ENCODE measurements at regions not wholly inside any gene's neighbourhood (a gene's known extent, or its start where the extent isn't known, plus 50 kb on each side); places are given as distances from the start of the nearest gene placed in this dataset.

- Histone ChIP-seq H4K20me1 (ENCODE audit: insufficient read depth, poor library complexity, severe bottlenecking) (no peaks in the 10 kb centered on the region), H3K4me1 (ENCODE audit: insufficient read depth) (no peaks in the 10 kb centered on the region), H3K27ac (no peak overlapping the region), H3K9me3 (ENCODE audit: low read depth) (no peaks in the 10 kb centered on the region), H3K4me2 (no peak overlapping the region), H3K79me2 (no peaks in the 10 kb centered on the region), H3K9me2 (replicated peaks; ENCODE audit: insufficient read depth) (no peaks in the 10 kb centered on the region), H2AFZ (no peak overlapping the region), H3K27me3 (no peaks in the 10 kb centered on the region), H3K36me3 (replicated peaks; ENCODE audit: insufficient read depth, low read depth) (no peaks in the 10 kb centered on the region), H3K4me3 (no peak overlapping the region)
- 86% methylated on average over 4 of the region's 4 CpGs for WGBS (ENCODE audit: low lambda C conversion rate, missing lambda C conversion rate)
- TF ChIP-seq EZH2phosphoT487 (IDR thresholded peaks at IDR 0.05; ENCODE audit: low read depth, severe bottlenecking, unreplicated experiment) (no peak), CTCF (IDR thresholded peaks at IDR 0.05; ENCODE audit: poor library complexity) (no peak), EZH2 (IDR thresholded peaks at IDR 0.05; ENCODE audit: borderline replicate concordance) (no peak)
- no peak for DNase-seq (ENCODE audit: low spot score)
These were observed 75.5 kb upstream of the CCDC68 start for GRCh38 chr18:55034742-55035141.

GRCh38 chr18:55031979-55032378 is 72.7 kb upstream of the CCDC68 start:
- no peak for DNase-seq (ENCODE audit: low spot score)
- no peaks in the 10 kb centered on the region for H4K20me1 ChIP-seq (ENCODE audit: insufficient read depth, poor library complexity, severe bottlenecking)
- no peaks in the 10 kb centered on the region for H3K9me3 ChIP-seq (ENCODE audit: low read depth)
- no peak overlapping the region for H2AFZ ChIP-seq
- H3K4me1 ChIP-seq (ENCODE audit: insufficient read depth): no peaks in the 10 kb centered on the region
- no peaks in the 10 kb centered on the region for H3K9me2 ChIP-seq (replicated peaks; ENCODE audit: insufficient read depth)
- 79% methylated on average over 5 of the region's 5 CpGs for WGBS (ENCODE audit: low lambda C conversion rate, missing lambda C conversion rate)
- no peaks in the 10 kb centered on the region for H3K27me3 ChIP-seq
- H3K27ac ChIP-seq: no peak overlapping the region
- H3K4me2 ChIP-seq: no peak overlapping the region
- no peaks in the 10 kb centered on the region for H3K79me2 ChIP-seq
- no peak for TF ChIP-seq EZH2 (IDR thresholded peaks at IDR 0.05; ENCODE audit: borderline replicate concordance)
- no peak for TF ChIP-seq EZH2phosphoT487 (IDR thresholded peaks at IDR 0.05; ENCODE audit: low read depth, severe bottlenecking, unreplicated experiment)
- no peak for TF ChIP-seq CTCF (IDR thresholded peaks at IDR 0.05; ENCODE audit: poor library complexity)
- H3K4me3 ChIP-seq: no peak overlapping the region
- H3K36me3 ChIP-seq (replicated peaks; ENCODE audit: insufficient read depth, low read depth): no peaks in the 10 kb centered on the region

- no peak overlapping the region for H2AFZ ChIP-seq
- no peaks in the 10 kb centered on the region for H3K9me3 ChIP-seq (ENCODE audit: low read depth)
- TF ChIP-seq EZH2phosphoT487 (IDR thresholded peaks at IDR 0.05; ENCODE audit: low read depth, severe bottlenecking, unreplicated experiment): no peak
- TF ChIP-seq EZH2 (IDR thresholded peaks at IDR 0.05; ENCODE audit: borderline replicate concordance): no peak
- no peak for TF ChIP-seq CTCF (IDR thresholded peaks at IDR 0.05; ENCODE audit: poor library complexity)
- H3K4me1 ChIP-seq (ENCODE audit: insufficient read depth): no peaks in the 10 kb centered on the region
- H3K9me2 ChIP-seq (replicated peaks; ENCODE audit: insufficient read depth): no peaks in the 10 kb centered on the region
- H3K79me2 ChIP-seq: no peaks in the 10 kb centered on the region
- no peak for DNase-seq (ENCODE audit: low spot score)
- 93% methylated on average over 3 of the region's 3 CpGs for WGBS (ENCODE audit: low lambda C conversion rate, missing lambda C conversion rate)
- H3K27me3 ChIP-seq: no peaks in the 10 kb centered on the region
- no peaks in the 10 kb centered on the region for H3K36me3 ChIP-seq (replicated peaks; ENCODE audit: insufficient read depth, low read depth)
- H3K4me2 ChIP-seq: no peak overlapping the region
- H3K27ac ChIP-seq: no peak overlapping the region
- no peaks in the 10 kb centered on the region for H4K20me1 ChIP-seq (ENCODE audit: insufficient read depth, poor library complexity, severe bottlenecking)
- H3K4me3 ChIP-seq: no peak overlapping the region
These were observed 72.3 kb upstream of the CCDC68 start for GRCh38 chr18:55031576-55031975.

- Histone ChIP-seq H3K4me3 (no peak overlapping the region), H3K27ac (no peak overlapping the region), H3K79me2 (no peaks in the 10 kb centered on the region), H3K4me1 (ENCODE audit: insufficient read depth) (no peaks in the 10 kb centered on the region), H3K4me2 (no peak overlapping the region), H3K27me3 (no peaks in the 10 kb centered on the region), H3K36me3 (replicated peaks; ENCODE audit: insufficient read depth, low read depth) (no peaks in the 10 kb centered on the region), H2AFZ (no peak overlapping the region), H3K9me3 (ENCODE audit: low read depth) (no peaks in the 10 kb centered on the region), H4K20me1 (ENCODE audit: insufficient read depth, poor library complexity, severe bottlenecking) (no peaks in the 10 kb centered on the region), H3K9me2 (replicated peaks; ENCODE audit: insufficient read depth) (no peaks in the 10 kb centered on the region)
- no peak for TF ChIP-seq EZH2 (IDR thresholded peaks at IDR 0.05; ENCODE audit: borderline replicate concordance)
- no peak for TF ChIP-seq CTCF (IDR thresholded peaks at IDR 0.05; ENCODE audit: poor library complexity)
- TF ChIP-seq EZH2phosphoT487 (IDR thresholded peaks at IDR 0.05; ENCODE audit: low read depth, severe bottlenecking, unreplicated experiment): no peak
- no peak for DNase-seq (ENCODE audit: low spot score)
- WGBS (ENCODE audit: low lambda C conversion rate, missing lambda C conversion rate): 60% methylated on average over 2 of the region's 2 CpGs
These were observed 71.9 kb upstream of the CCDC68 start for GRCh38 chr18:55031164-55031563.
